EL (cell line): ENCODE measurements at regions not wholly inside any gene's neighbourhood (a gene's known extent, or its start where the extent isn't known, plus 50 kb on each side); places are given as distances from the start of the nearest gene placed in this dataset.

Experiments used
- DNase-seq: peaks from one replicate; pipeline ENCODE4 v3.0.0-alpha.2; 2016

DNA sequence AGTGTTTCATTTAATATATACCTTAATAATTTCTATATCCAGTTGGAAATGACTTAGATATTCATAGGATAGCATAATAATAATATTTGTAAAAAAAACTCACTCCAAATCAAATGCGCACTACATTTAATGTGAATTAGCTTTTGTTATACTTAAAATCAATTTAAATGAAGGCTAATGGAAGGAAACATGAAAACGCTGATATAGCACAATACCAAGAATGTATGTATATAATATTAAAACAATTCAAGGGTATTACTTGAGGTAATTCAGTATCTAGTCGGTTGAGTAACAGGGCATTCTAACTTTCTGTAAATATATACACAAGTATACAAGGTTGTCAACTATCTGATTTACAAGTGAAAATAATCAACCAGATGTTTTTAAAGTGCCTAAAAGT is 307.1 kb upstream of the TEX13C start:
- DNase-seq = no peak

DNA sequence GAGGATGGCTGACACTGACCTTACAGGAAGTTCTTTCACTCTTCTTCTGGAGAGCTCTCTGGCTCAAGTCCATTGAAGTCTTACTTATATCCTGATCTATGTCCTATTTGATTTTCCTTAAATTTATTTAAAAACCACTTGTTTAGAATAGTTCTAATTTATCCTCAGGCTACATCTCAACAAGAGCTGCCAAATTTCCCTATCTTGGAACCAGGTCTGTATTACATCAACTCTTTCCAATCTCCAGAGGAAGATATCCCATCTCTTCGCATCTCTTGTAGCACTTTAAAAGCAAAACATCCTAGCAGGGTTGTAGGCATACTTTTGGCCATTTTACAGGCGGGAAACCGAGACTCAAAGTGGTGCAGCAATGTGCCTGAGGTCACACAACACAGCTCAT is 290.5 kb upstream of the TEX13C start:
- no peak for DNase-seq
